NCI-H2029 (cell line): ENCODE measurements at regions not wholly inside any gene's neighbourhood (a gene's known extent, or its start where the extent isn't known, plus 50 kb on each side); places are given as distances from the start of the nearest gene placed in this dataset.
"Not testable (repeated sequence)": the region's sequence is repeated elsewhere in the genome, so short reads cannot be mapped to it uniquely, and the experiment has no call there.

Source experiments
- DNase-seq: peaks from one replicate; lab custom pipeline; 2025; lab: John Stamatoyannopoulos, UW

- DNase-seq, result no peak
Observed at GRCh38 chr10:2543142-2543886, 524.0 kb upstream of the PFKP start.

- no peak for DNase-seq
Observed at GRCh38 chr10:2541176-2541575, 526.2 kb upstream of the PFKP start.

DNA sequence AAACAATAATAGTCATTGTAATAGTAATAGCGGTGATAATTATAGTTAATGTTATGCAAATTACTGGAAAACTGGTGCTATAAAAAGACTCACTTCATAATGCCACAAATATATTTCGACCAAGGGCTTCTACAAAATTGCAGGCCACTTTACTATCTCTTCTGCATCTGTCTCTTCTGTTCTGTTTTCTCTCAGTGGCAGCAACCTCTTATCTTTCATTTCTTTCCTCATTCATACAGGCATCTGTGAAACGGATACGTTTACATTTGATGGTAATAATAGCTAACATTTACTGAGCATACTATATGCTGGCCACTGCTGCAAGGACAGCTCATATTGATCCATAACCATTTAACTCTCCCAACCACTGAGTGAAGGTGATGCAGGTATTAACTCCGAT, 537.4 kb upstream of the PFKP start:
- no peak for DNase-seq

DNA sequence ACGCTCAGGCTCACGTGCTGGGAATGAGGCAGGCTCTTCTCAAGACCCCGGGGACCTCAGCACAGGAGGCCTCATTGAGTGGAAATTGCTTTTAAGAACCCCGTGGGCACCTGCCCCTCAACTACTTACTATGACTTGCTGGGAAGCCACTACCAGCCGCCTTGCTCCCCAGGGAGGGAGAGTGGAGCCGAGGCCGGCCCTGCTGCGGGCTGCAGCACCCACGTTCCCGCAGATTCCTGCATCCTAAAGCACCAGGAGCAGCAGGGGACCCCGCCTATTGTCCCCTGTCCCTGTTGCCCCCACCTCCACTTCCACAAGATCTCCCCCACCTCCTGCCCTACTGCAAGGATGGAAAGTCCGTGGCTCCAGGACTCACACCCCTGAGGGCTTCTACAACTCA, 541.6 kb upstream of the PFKP start:
- no peak for DNase-seq

GRCh38 chr10:2519139-2519538, 548.2 kb upstream of the PFKP start:
- no peak for DNase-seq

DNA sequence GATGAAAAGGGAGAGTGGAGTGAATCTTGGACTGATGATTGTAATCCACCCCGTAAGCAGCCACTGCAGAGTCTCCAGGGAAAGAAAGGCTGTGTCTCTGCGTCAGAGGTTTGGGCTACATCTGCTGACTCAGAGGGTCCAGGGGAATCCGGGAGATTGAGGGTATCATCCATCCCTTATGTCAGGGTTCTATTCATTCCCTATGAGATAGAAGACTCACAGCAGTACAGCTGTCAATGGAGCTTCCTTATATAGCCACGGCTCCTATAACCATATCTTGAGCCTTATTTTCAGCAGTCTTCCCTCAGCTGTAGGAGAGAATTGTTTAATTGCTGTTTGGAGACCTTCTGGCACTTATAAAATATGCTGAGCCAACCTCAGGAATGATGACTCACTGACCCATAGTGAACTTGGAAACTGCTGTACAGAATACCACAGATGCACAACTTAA, 558.2 kb upstream of the PFKP start:
- no peak for DNase-seq

DNA sequence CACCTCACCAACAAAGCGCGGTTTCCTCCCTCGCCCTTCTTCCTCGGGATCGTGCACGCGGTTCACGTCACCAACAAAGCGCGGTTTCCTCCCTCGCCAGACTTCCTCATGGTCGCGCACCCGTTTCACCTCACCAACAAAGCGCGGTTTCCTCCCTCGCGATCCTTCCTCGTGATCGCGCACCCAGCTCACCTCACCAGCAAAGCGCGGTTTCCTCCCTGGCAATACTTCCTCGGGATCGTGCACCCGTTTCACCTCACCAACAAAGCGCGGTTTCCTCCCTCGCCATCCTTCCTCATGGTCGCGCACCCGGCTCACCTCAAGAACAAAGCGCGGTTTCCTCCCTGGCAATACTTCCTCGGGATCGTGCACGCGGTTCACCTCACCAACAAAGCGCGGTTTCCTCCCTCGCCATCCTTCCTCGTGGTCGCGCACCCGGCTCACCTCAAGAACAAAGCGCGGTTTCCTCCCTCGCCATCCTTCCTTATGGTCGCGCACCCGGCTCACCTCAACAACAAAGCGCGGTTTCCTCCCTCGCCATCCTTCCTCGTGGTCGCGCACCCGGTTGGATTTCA, 565.9 kb upstream of the PFKP start:
- not testable (repeated sequence) for DNase-seq

DNA sequence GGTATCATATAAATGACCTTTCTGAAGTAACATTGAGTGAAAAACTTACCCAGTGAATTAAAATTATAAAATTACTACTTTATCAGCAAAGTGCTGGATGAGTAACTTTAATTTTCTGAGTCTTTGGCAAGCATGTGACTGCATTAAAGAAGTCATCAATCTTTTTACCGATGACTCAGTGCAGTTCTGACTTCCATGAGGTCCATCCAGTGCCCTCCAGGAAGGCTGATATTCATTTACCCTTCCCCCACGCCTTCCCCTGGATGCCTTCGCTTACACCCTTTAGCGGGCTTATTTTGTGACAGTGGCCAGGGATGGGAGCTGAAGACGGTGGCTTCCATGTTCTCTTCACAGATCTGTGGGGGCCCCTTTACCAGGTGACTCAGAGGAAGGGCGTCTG, 572.9 kb upstream of the PFKP start:
- no peak for DNase-seq

DNA sequence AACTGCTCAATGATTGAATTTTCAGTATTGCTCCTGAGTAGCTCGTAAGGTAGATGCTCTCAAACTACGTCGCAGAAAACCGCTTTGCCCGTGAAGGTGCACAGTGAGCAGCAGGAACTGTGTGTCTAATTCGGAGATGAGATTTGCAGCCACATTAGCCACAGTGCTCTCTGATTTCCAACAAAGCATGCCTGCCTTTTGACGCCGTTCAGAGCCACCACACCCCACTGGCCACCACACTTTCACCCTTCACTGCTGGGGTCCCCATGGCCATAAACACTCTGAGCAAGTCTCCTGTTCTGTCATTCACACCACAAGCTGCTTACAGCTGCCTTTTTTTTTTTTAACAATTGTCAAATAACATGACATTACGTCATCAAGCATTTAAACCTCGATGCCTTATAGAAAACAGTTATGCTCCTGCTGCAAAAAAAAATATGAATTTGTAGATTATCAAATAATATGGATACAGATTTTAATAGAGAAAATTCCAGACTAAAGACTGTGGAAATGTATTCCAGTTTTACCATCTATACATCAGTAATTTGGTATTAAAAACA, 578.8 kb upstream of the PFKP start:
- DNase-seq, result no peak

DNA sequence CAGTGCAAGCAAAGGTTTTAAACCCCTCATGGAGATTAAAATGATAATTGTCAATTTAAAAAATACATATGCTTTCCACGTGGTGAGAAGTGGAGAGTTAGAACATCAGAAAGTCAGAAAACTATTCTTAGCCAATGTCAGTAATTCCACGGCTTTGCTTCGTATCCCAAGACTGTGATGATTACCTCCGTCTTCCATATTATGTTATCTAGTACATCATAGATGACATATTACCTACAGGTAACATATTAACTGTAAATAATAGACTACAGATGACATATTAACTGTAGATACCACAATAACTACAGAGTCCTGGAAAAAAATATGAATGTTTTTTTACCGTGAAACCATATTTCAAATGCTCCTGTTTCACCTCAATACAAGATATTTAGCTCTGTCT, 579.4 kb upstream of the PFKP start:
- DNase-seq, result no peak

DNA sequence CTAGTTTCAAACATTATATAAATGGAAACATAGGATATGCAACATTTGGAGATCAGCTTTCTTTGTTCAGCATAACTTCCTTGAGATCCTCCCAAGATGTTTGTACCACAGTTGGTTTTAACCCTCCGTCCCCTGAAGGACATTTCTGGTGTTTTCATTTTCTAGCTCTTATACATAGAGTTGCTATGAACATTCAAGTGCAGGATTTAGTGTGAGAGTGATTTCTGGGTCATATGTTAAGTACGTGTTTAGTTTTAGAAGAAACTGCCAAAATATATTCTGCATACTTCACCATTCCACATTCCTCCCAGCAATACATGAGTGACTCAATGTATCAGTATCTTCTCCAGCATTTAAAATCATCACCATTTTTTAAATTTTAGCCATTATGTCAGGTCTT, 588.7 kb upstream of the PFKP start:
- no peak for DNase-seq

GRCh38 chr10:2476812-2477553, 590.4 kb upstream of the PFKP start:
- DNase-seq, result no peak

DNA sequence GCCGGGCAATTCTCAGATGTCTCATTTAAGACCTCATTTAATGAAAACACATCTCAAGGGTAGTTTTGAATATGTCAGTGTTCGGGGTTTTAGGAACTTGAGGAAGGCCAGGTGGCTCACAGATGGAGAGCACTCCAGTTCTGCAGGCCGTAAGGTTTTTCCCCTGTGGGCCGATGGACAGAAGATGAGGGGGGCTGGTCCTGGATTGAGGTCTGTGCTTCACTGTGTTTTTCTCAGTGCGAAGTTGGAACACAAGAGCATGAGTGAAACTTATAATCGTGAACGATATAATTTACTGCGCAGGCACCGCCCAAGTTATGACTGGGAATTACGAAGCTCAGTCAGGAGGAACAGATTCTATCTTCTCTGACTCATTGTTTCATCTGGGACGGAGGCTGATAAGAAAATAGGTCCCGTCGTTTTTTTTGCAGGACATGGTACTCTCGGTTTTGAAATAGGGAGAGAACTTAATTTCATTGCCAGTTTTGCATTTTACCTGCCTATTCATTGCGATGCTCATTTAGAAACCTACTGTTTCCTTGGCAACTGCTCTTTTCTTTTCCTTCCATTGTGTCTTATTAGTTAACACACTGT, 591.0 kb upstream of the PFKP start:
- DNase-seq, result no peak

- no peak for DNase-seq
Observed at GRCh38 chr10:2475711-2476217, 591.6 kb upstream of the PFKP start.

DNA sequence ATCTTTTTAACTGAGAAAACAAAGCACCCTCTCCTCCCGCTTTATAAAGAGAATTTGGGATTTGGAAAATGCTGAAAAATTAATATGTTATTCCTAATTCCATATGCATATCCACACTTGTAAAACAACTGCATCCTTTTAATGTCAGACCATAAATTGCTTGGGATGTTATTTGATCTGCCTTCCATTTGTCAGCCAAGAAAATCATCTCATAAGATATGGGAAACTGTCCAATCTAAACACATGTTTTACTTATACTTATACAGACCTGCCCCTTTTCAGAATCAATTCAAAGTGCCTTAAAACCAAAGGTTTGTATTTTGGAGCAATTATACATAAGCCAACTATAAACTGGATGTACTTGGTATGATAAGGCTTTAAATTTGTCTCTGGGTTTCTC, 595.5 kb upstream of the PFKP start:
- DNase-seq, result no peak

GRCh38 chr10:2469802-2470201, 597.5 kb upstream of the PFKP start:
- no peak for DNase-seq

GRCh38 chr10:2464483-2464882, 602.9 kb upstream of the PFKP start:
- no peak for DNase-seq

GRCh38 chr10:2463316-2463715, 604.0 kb upstream of the PFKP start:
- no peak for DNase-seq

- DNase-seq, result no peak
Observed at GRCh38 chr10:2462581-2462980, 604.8 kb upstream of the PFKP start.

- DNase-seq, result no peak
Observed at GRCh38 chr10:2460812-2461211, 606.5 kb upstream of the PFKP start.

DNA sequence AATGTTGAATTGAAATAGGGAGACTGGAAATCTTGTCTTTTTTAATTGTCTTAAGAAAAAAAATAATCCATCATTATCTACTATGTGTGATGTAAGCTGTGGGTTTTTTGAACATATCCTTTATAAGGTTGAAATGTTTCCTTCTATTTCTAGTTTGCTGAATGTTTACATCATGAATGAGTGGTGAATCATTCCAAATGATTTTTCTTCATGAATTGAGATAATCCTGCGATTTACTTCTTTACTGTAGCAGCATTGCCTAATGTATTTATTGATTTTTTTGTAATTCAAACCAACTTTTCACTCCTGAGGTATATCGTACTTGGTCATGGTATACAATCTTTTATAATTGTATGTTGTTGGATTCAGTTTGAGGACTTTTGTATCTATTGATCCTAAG, 607.6 kb upstream of the PFKP start:
- DNase-seq, result no peak

- no peak for DNase-seq
Observed at GRCh38 chr10:2456834-2457233, 610.5 kb upstream of the PFKP start.
